Ishikawa (cell line): ENCODE measurements at regions not wholly inside any gene's neighbourhood (a gene's known extent, or its start where the extent isn't known, plus 50 kb on each side); places are given as distances from the start of the nearest gene placed in this dataset.

Source experiments
- CEBPB ChIP-seq: IDR thresholded peaks from 2 replicates; pipeline ENCODE4 v1.6.1; 2012
- CREB1 ChIP-seq: IDR thresholded peaks from 2 replicates; pipeline ENCODE4 v1.6.1; 2012; ENCODE audit warnings: low read depth
- EP300 ChIP-seq: IDR thresholded peaks from 2 replicates; pipeline ENCODE4 v1.6.1; 2012; ENCODE audit warnings: borderline replicate concordance
- MAX ChIP-seq: IDR thresholded peaks from 2 replicates; pipeline ENCODE4 v1.6.1; 2012
- NFIC ChIP-seq: IDR thresholded peaks from 2 replicates; pipeline ENCODE4 v1.6.1; 2012
- RAD21 ChIP-seq: IDR thresholded peaks from 2 replicates; pipeline ENCODE4 v1.6.1; 2012; ENCODE audit warnings: low read depth
- REST ChIP-seq: IDR thresholded peaks from 2 replicates; pipeline ENCODE4 v1.6.1; 2012; ENCODE audit warnings: low read depth, mild to moderate bottlenecking
- TCF12 ChIP-seq: IDR thresholded peaks from 2 replicates; pipeline ENCODE4 v1.6.1; 2012; ENCODE audit warnings: low read depth
- YY1 ChIP-seq: IDR thresholded peaks from 2 replicates; pipeline ENCODE4 v1.6.1; 2012; ENCODE audit warnings: low read depth

DNA sequence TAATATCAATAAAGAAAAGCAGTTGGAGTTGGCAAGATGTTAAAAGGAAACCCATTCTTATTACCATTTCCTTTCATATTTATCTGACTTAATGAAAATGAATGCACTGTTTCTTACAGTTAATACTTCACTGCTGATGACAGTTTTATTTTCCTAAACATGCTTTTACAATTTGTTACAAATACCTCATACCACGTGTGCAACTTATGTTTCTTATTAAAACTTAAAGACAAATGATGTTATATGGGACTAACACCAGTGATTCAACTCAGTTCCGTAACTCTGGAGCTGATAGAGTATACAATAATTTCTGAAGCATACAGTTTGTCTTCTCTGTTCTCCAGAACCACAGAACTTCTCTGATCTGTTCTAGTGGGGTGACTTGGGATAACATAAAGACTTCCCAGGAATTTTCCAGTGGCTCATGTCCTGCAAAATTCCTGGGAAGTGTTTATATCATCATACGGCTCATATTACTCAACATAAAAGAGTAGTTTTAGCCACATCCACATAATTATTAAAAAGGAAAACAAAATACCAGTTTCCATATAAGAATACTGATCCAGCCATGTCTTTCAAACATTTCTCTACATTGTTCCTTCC lies 1259.0 kb upstream of the C9orf72 start:
- TF ChIP-seq RAD21 (no peak), CREB1 (no peak), NFIC (no peak), REST (no peak), MAX (no peak), TCF12 (no peak), YY1 (no peak), CEBPB (no peak), EP300 (no peak)
